ENCODE measurements at regions not wholly inside any gene's neighbourhood (a gene's known extent, or its start where the extent isn't known, plus 50 kb on each side); places are given as distances from the start of the nearest gene placed in this dataset.

GRCh38 chr5:107294211-107294550 lies 376.6 kb downstream of the EFNA5 start:
- TF ChIP-seq POLR2AphosphoS5 (IDR thresholded peaks at IDR 0.05; ENCODE audit: low read depth, low read length) (no peak), TAF1 (IDR thresholded peaks at IDR 0.05; ENCODE audit: borderline replicate concordance, insufficient read depth, low read length) (no peak), SIN3A (IDR thresholded peaks at IDR 0.05; ENCODE audit: borderline replicate concordance, insufficient read depth, low read length) (no peak), REST (IDR thresholded peaks at IDR 0.05; ENCODE audit: insufficient read depth in 1 of 2, low read depth in 2 of 2, low read length in 2 of 2) (no peak)

All from PFSK-1 (cell line).